GM13976 (cell line): ENCODE measurements at regions not wholly inside any gene's neighbourhood (a gene's known extent, or its start where the extent isn't known, plus 50 kb on each side); places are given as distances from the start of the nearest gene placed in this dataset.
"Not testable (repeated sequence)": the region's sequence is repeated elsewhere in the genome, so short reads cannot be mapped to it uniquely, and the experiment has no call there.

ENCODE experiments used
- DNase-seq: peaks from one replicate; pipeline ENCODE4 v3.0.0; 2012; ENCODE audit warnings: low spot score
- CTCF ChIP-seq: IDR thresholded peaks from 2 replicates; pipeline ENCODE4 v1.5.1; 2012; ENCODE audit warnings: borderline replicate concordance, mild to moderate bottlenecking; ENCODE audit not compliant: insufficient read depth; ENCODE audit errors: extremely low read depth, missing control alignments, control extremely low read depth
- in situ Hi-C: fragments of 300-500 bp; cut with MboI; formaldehyde crosslinking; loops from one replicate; pipeline ENCODE4 v1.12.0; 2022; ENCODE audit warnings: low sequenced_read_pairs, mixed read lengths, inconsistent platforms; ENCODE audit not compliant: unreplicated experiment

- no peak for DNase-seq
- in situ Hi-C loops, result no loop called here
- no peak for TF ChIP-seq CTCF
These were observed 406.9 kb upstream of the ACTBL2 start for GRCh38 chr5:57889558-57889957.

- in situ Hi-C loops, result no loop called here
- DNase-seq, result no peak
- TF ChIP-seq CTCF, result no peak
These were observed 405.4 kb upstream of the ACTBL2 start for GRCh38 chr5:57887851-57888621.

GRCh38 chr5:57884346-57885102 is 401.9 kb upstream of the ACTBL2 start:
- DNase-seq, result no peak
- in situ Hi-C loops, result no loop called here
- no peak for TF ChIP-seq CTCF

DNA sequence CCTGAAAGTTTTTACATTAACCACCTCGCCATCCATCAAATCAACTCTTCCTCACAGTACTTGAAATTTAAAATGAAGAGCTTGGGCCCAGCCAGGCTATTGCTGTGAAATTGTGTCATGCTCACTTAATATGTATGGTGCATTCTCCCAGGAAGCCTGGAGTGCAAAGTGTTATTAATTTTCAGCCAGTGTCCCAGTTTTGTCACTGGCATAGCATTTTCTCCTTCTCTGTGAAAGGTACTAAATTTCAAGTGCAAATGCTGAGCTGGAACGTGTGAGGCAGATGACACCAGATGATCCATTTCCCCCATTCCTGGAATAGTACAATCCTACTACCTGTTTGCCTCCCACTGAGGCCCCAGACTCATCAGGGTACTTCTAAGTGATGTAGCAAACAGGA is 397.6 kb upstream of the ACTBL2 start:
- TF ChIP-seq CTCF, result no peak
- DNase-seq, result no peak
- in situ Hi-C loops, result no loop called here

GRCh38 chr5:57878301-57878722 is 395.7 kb upstream of the ACTBL2 start:
- DNase-seq, result no peak
- TF ChIP-seq CTCF, result no peak
- in situ Hi-C loops, result no loop called here

DNA sequence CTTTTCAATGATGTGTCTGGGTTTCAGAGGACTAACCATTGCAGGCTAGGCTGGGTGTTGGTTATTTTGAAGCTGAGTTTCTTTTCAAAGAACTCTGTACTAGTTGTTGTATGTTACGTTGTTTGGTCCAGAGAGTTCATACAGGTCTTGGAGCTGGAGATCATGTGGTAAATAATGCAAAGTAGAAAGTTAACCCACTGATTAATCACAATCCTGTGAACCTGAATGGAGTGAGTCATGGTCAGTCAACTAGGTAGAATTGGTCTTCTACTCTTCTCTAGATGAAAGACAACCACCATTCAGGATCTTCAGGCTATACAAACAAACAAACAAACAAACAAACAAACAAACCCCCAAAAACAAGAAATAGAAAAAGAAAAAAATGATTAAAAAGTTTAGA is 388.9 kb upstream of the ACTBL2 start:
- no peak for DNase-seq
- in situ Hi-C loops, result no loop called here
- no peak for TF ChIP-seq CTCF

DNA sequence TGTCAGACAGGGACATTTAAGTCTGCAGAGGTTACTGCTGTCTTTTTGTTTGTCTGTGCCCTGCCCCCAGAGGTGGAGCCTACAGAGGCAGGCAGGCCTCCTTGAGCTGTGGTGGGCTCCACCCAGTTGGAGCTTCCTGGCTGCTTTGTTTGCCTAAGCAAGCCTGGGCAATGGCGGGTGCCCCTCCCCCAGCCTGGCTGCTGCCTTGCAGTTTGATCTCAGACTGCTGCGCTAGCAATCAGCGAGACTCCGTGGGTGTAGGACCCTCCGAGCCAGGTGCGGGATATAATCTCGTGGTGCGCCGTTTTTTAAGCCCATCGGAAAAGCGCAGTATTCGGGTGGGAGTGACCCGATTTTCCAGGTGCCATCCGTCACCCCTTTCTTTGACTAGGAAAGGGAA is 387.7 kb upstream of the ACTBL2 start:
- in situ Hi-C loops, DNase-seq: not testable (repeated sequence)
